ENCODE measurements at regions not wholly inside any gene's neighbourhood (a gene's known extent, or its start where the extent isn't known, plus 50 kb on each side); places are given as distances from the start of the nearest gene placed in this dataset.

DNA sequence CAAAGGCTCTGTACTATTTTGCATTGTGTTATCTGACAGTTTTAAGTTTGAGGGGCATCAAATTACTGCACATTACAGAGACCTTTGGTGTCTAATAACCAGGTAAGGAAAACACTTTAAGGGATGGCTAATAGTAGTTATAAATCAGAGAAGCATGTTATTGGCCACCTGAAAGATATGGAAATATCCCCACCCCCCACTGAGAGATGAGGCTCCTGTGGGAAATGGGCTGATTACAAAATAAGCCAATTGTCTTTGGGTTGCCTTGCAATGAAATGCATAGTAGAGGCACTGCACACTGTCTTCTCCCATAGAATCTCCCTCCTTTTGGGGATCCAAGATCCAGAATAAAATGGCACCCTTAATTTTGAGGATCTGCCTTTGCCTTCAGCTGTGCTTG lies 91.0 kb downstream of the IGLL5 start:
- DNase-seq, result no peak
- H3K27ac ChIP-seq, result no peak overlapping the region
- no peak for ATAC-seq
- no peaks in the 10 kb centered on the region for H3K36me3 ChIP-seq (replicated peaks in 1 of 2; ENCODE audit: insufficient read depth in 1 of 2, low read depth in 2 of 2)
- no peaks in the 10 kb centered on the region for H3K9me3 ChIP-seq
- TF ChIP-seq CTCF (IDR thresholded peaks at IDR 0.05) (no peak), POLR2A (IDR thresholded peaks at IDR 0.05) (no peak)
- no peaks in the 10 kb centered on the region for H3K27me3 ChIP-seq
- intact Hi-C loops (cut with DNase I), result no loop called here
- no peaks in the 10 kb centered on the region for H3K4me1 ChIP-seq
- no peak overlapping the region for H3K4me3 ChIP-seq

GRCh38 chr22:22979121-22979724 lies 91.1 kb upstream of the GNAZ start:
- no peaks in the 10 kb centered on the region for H3K4me1 ChIP-seq
- H3K36me3 ChIP-seq (replicated peaks in 1 of 2; ENCODE audit: insufficient read depth in 1 of 2, low read depth in 2 of 2), result no peaks in the 10 kb centered on the region
- no peak for DNase-seq
- ATAC-seq, result no peak
- TF ChIP-seq CTCF (IDR thresholded peaks at IDR 0.05) (no peak), POLR2A (IDR thresholded peaks at IDR 0.05) (no peak)
- 62 to 67% methylated on average over 4 of the region's 4 CpGs for WGBS, 2 donors
- intact Hi-C loops (cut with DNase I), result no loop called here
- no peaks in the 10 kb centered on the region for H3K9me3 ChIP-seq
- H3K27ac ChIP-seq, result no peak overlapping the region
- no peaks in the 10 kb centered on the region for H3K27me3 ChIP-seq
- no peak overlapping the region for H3K4me3 ChIP-seq

GRCh38 chr22:22979954-22980353 lies 90.4 kb upstream of the GNAZ start:
- TF ChIP-seq POLR2A (IDR thresholded peaks at IDR 0.05) (no peak), CTCF (IDR thresholded peaks at IDR 0.05) (no peak)
- ATAC-seq (no peak), DNase-seq (no peak)
- intact Hi-C loops (cut with DNase I), result no loop called here
- 78 to 100% methylated on average over 1 of the region's 1 CpG for WGBS, 2 donors
- no peaks in the 10 kb centered on the region for H3K36me3 ChIP-seq (replicated peaks in 1 of 2; ENCODE audit: insufficient read depth in 1 of 2, low read depth in 2 of 2)
- no peak overlapping the region for H3K4me3 ChIP-seq
- H3K4me1 ChIP-seq, result no peaks in the 10 kb centered on the region
- H3K9me3 ChIP-seq, result no peaks in the 10 kb centered on the region
- no peaks in the 10 kb centered on the region for H3K27me3 ChIP-seq
- H3K27ac ChIP-seq, result no peak overlapping the region

DNA sequence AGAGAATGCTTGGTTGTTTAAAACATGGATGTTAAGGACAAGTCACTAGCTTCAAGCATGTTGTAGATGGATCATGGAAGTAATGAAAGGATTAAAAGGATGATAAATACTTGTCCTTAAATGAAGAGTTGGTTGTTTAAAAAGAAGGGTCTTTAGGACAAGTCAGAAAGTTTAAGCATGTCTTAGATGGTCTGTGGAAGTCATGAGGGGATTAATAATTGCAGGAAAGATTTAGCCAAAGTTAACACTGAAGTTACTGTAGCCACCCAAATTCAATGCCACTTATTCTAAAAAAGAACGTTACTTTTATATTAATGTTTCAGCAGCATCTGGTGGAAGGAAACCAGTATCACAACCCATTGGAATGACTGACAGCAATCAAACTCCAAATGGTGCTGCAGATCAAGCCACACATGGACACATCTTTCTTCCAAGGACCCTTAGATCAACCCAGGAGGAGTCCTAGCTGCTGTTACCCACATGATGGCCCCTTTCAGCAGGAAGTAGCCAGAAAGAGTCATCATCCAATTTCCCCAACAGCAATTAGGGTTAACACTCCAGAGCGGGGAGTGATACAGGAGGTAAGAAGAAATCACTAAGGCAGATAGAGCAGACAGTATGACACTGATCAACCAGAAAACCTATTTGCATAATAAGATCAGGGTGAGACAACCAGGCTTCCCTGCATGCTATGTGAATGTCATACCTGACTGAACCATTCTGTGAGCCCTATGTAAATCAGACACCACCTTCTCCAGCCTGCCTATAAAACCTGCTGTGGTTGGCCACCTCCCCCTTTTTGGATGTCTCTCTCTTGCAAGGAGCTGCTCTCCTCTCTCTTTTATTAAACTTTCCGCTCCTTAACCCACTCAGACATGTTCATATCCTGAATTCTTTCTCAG lies 88.4 kb upstream of the GNAZ start:
- H3K4me3 ChIP-seq, result no peak overlapping the region
- no peak for ATAC-seq
- no peak for DNase-seq
- no peak for TF ChIP-seq POLR2A (IDR thresholded peaks at IDR 0.05)
- no peaks in the 10 kb centered on the region for H3K36me3 ChIP-seq (replicated peaks in 1 of 2; ENCODE audit: insufficient read depth in 1 of 2, low read depth in 2 of 2)
- H3K27ac ChIP-seq, result no peak overlapping the region
- no peaks in the 10 kb centered on the region for H3K9me3 ChIP-seq
- no peaks in the 10 kb centered on the region for H3K27me3 ChIP-seq
- intact Hi-C loops (cut with DNase I), result no loop called here
- 70 to 80% methylated on average over 3 of the region's 3 CpGs for WGBS, 2 donors
- H3K4me1 ChIP-seq, result no peaks in the 10 kb centered on the region

DNA sequence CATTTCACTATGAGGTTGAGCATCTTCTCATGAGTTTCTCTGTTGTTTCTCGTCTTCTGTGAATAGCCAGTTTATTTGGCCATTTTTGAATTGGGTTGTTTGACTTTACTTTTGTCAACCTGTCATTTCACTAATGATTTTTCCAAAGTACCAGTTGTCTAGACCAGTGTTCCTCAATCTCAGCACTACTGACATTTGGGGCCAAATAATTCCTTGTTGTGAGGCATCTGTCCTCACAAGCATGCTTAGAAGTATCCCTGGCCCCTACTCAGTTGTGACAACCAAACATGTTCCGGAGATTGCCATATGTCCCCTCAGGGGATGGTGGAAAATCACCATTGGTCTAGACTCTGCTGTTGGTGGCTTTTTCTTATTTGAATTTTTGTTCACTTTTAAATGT lies 87.7 kb upstream of the GNAZ start:
- intact Hi-C loops (cut with DNase I), result no loop called here
- 59 to 61% methylated on average over 2 of the region's 2 CpGs for WGBS, 2 donors
- DNase-seq, result no peak
- Histone ChIP-seq H3K27me3 (no peaks in the 10 kb centered on the region), H3K4me1 (no peaks in the 10 kb centered on the region), H3K27ac (no peak overlapping the region), H3K36me3 (replicated peaks in 1 of 2; ENCODE audit: insufficient read depth in 1 of 2, low read depth in 2 of 2) (no peaks in the 10 kb centered on the region), H3K4me3 (no peak overlapping the region), H3K9me3 (no peaks in the 10 kb centered on the region)
- ATAC-seq, result no peak
- TF ChIP-seq CTCF (IDR thresholded peaks at IDR 0.05) (no peak), POLR2A (IDR thresholded peaks at IDR 0.05) (no peak)

All from body of pancreas (tissue), 4 donors.